SK-N-MC (cell line): ENCODE measurements at regions not wholly inside any gene's neighbourhood (a gene's known extent, or its start where the extent isn't known, plus 50 kb on each side); places are given as distances from the start of the nearest gene placed in this dataset.

Experiments used
- DNase-seq: peaks from one replicate; pipeline ENCODE4 v3.0.0-alpha.2; 2011; ENCODE audit warnings: low read depth, low spot score
- H3K27ac ChIP-seq: fragments of 200-600 bp; sonication (generic); 2 replicates; pipeline ENCODE4 v1.5.1; 2016; ENCODE audit warnings: mixed run types
- H3K36me3 ChIP-seq: fragments of 200-600 bp; sonication (generic); 2 replicates; pipeline ENCODE4 v1.6.1; 2017; ENCODE audit warnings: antibody characterized with exemption, low read length, mixed read lengths; ENCODE audit not compliant: insufficient read depth
- H3K4me3 ChIP-seq: fragments of 200-600 bp; sonication (generic); 2 replicates; pipeline ENCODE4 v1.5.1; 2016
- H3K9ac ChIP-seq: fragments of 200-600 bp; sonication (generic); 2 replicates; pipeline ENCODE4 v1.8.0; 2017; ENCODE audit warnings: mixed run types, mixed read lengths; ENCODE audit not compliant: insufficient read length
- H3K9me3 ChIP-seq: fragments of 200-600 bp; sonication (generic); 2 replicates; pipeline ENCODE4 v1.6.1; 2017; ENCODE audit warnings: low read depth, mild to moderate bottlenecking, antibody characterized with exemption, low read length, moderate library complexity, mixed read lengths
- EZH2 ChIP-seq: fragments of 200-600 bp; sonication (generic); IDR thresholded peaks from one replicate; pipeline ENCODE4 v1.6.1; 2017; ENCODE audit warnings: antibody characterized with exemption
- FOXP2 ChIP-seq: optimal IDR thresholded peaks from 2 replicates; pipeline ENCODE3; 2011; ENCODE audit warnings: mild to moderate bottlenecking, moderate library complexity; ENCODE audit not compliant: insufficient read depth; ENCODE audit errors: extremely low read length, control extremely low read depth
- POLR2AphosphoS5 ChIP-seq: IDR thresholded peaks from 2 replicates; pipeline ENCODE4 v1.6.1; 2012; ENCODE audit warnings: mild to moderate bottlenecking, low read depth, low read length, borderline replicate concordance

- H3K36me3 ChIP-seq: no peaks in the 10 kb centered on the region
- no peak for DNase-seq
- TF ChIP-seq EZH2: no peak
- no peak for TF ChIP-seq FOXP2
- no peak overlapping the region for H3K27ac ChIP-seq
- H3K9me3 ChIP-seq: no peaks in the 10 kb centered on the region
- H3K9ac ChIP-seq: no peak overlapping the region
- no peak overlapping the region for H3K4me3 ChIP-seq
These were observed 1813.9 kb upstream of the CDH6 start for GRCh38 chr5:29379619-29380018.

- DNase-seq: no peak
- Histone ChIP-seq H3K4me3 (no peak overlapping the region), H3K9me3 (no peaks in the 10 kb centered on the region), H3K27ac (no peak overlapping the region), H3K9ac (no peak overlapping the region), H3K36me3 (no peaks in the 10 kb centered on the region)
- TF ChIP-seq POLR2AphosphoS5 (no peak), EZH2 (no peak), FOXP2 (no peak)
These were observed 1815.4 kb upstream of the CDH6 start for GRCh38 chr5:29378104-29378503.

- Histone ChIP-seq H3K36me3 (no peaks in the 10 kb centered on the region), H3K9ac (no peak overlapping the region), H3K4me3 (no peak overlapping the region), H3K9me3 (no peaks in the 10 kb centered on the region), H3K27ac (no peak overlapping the region)
- TF ChIP-seq EZH2: no peak
- TF ChIP-seq POLR2AphosphoS5: no peak
- TF ChIP-seq FOXP2: no peak
- no peak for DNase-seq
These were observed 1823.2 kb upstream of the CDH6 start for GRCh38 chr5:29370248-29370647.

- DNase-seq: no peak
- Histone ChIP-seq H3K27ac (no peak overlapping the region), H3K9ac (no peak overlapping the region), H3K36me3 (no peaks in the 10 kb centered on the region), H3K9me3 (no peaks in the 10 kb centered on the region), H3K4me3 (no peak overlapping the region)
- TF ChIP-seq FOXP2: no peak
- no peak for TF ChIP-seq EZH2
- no peak for TF ChIP-seq POLR2AphosphoS5
These were observed 1826.2 kb upstream of the CDH6 start for GRCh38 chr5:29367176-29367833.

GRCh38 chr5:29351170-29351569, 1842.3 kb upstream of the CDH6 start:
- TF ChIP-seq EZH2 (no peak), POLR2AphosphoS5 (no peak), FOXP2 (no peak)
- Histone ChIP-seq H3K36me3 (no peaks in the 10 kb centered on the region), H3K27ac (no peak overlapping the region), H3K9ac (no peak overlapping the region), H3K4me3 (no peak overlapping the region), H3K9me3 (no peaks in the 10 kb centered on the region)
- no peak for DNase-seq

GRCh38 chr5:29337030-29337429, 1856.5 kb upstream of the CDH6 start:
- TF ChIP-seq FOXP2 (no peak), EZH2 (no peak), POLR2AphosphoS5 (no peak)
- Histone ChIP-seq H3K9me3 (no peaks in the 10 kb centered on the region), H3K27ac (peak overlapping the region; percentile 65; the same call in 1 of the 2 replicates), H3K36me3 (no peaks in the 10 kb centered on the region), H3K4me3 (no peak overlapping the region), H3K9ac (no peak overlapping the region)
- DNase-seq: no peak

GRCh38 chr5:29321591-29321990, 1871.9 kb upstream of the CDH6 start:
- TF ChIP-seq POLR2AphosphoS5: no peak
- no peak for TF ChIP-seq FOXP2
- Histone ChIP-seq H3K9ac (no peak overlapping the region), H3K27ac (no peak overlapping the region), H3K36me3 (no peaks in the 10 kb centered on the region), H3K9me3 (no peaks in the 10 kb centered on the region), H3K4me3 (no peak overlapping the region)
- no peak for DNase-seq

- no peak for DNase-seq
- Histone ChIP-seq H3K9ac (no peak overlapping the region), H3K4me3 (no peak overlapping the region), H3K36me3 (no peaks in the 10 kb centered on the region), H3K9me3 (no peaks in the 10 kb centered on the region), H3K27ac (no peak overlapping the region)
- TF ChIP-seq FOXP2: no peak
- no peak for TF ChIP-seq EZH2
- TF ChIP-seq POLR2AphosphoS5: no peak
These were observed 1884.1 kb upstream of the CDH6 start for GRCh38 chr5:29309359-29309758.

GRCh38 chr5:29307478-29307877, 1886.0 kb upstream of the CDH6 start:
- TF ChIP-seq FOXP2 (no peak), POLR2AphosphoS5 (no peak), EZH2 (no peak)
- Histone ChIP-seq H3K4me3 (no peak overlapping the region), H3K9me3 (no peaks in the 10 kb centered on the region), H3K9ac (no peak overlapping the region), H3K27ac (no peak overlapping the region), H3K36me3 (no peaks in the 10 kb centered on the region)
- DNase-seq: no peak
